Nephron progenitor cell (in vitro differentiated cells): ENCODE measurements at regions not wholly inside any gene's neighbourhood (a gene's known extent, or its start where the extent isn't known, plus 50 kb on each side); places are given as distances from the start of the nearest gene placed in this dataset.

Experiments used
- DNase-seq: peaks from one replicate; pipeline ENCODE4 v3.0.0; 2021
- H3K27ac Mint-ChIP-seq: 2 replicates; pipeline ENCODE4 v1.8.0; 2021; ENCODE audit warnings: mild to moderate bottlenecking, moderate library complexity, mixed read lengths
- H3K27me3 Mint-ChIP-seq: 2 replicates; pipeline ENCODE4 v1.8.0; 2021; ENCODE audit warnings: mild to moderate bottlenecking, low read depth, mixed read lengths; ENCODE audit not compliant: poor library complexity
- H3K36me3 Mint-ChIP-seq: 2 replicates; pipeline ENCODE4 v1.8.0; 2021; ENCODE audit warnings: low read depth, mixed read lengths
- H3K4me1 Mint-ChIP-seq: 2 replicates; pipeline ENCODE4 v1.8.0; 2021; ENCODE audit warnings: mixed read lengths
- H3K4me3 Mint-ChIP-seq: 2 replicates; pipeline ENCODE4 v1.8.0; 2021; ENCODE audit warnings: mild to moderate bottlenecking, moderate library complexity, mixed read lengths
- H3K9me3 Mint-ChIP-seq: 2 replicates; pipeline ENCODE4 v1.8.0; 2021; ENCODE audit warnings: mild to moderate bottlenecking, moderate library complexity, mixed read lengths
- CTCF ChIP-seq: fragments of 200-600 bp; sonication (generic); IDR thresholded peaks from 2 replicates; pipeline ENCODE4 v1.5.0; 2021; ENCODE audit warnings: antibody characterized with exemption

DNA sequence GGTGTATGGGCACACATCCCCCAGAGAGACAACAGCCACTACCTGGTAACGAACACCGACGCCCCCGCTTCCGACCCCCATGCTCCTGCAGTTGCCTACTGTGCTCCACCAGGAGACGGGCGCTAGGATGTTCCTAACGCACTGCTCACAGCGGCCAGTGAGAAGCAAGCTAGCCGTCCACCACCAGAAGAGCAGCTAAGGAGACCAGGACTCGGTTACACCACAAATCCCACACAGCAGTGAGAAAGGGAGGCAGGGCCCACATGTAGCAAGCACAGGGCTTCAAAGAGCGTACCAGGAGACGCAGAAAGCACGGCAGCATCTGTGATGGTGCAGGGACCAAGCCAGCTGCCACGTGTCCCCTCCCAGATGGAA is 117.0 kb downstream of the NCOR2 start:
- Mint-ChIP-seq H3K4me1 (peaks cover 52% of the 10 kb centered on the region), H3K27ac (no peak overlapping the region), H3K9me3 (no peaks in the 10 kb centered on the region), H3K36me3 (peaks cover 10% of the 10 kb centered on the region), H3K4me3 (no peak overlapping the region), H3K27me3 (peaks cover 9% of the 10 kb centered on the region)
- no peak for TF ChIP-seq CTCF
- no peak for DNase-seq

DNA sequence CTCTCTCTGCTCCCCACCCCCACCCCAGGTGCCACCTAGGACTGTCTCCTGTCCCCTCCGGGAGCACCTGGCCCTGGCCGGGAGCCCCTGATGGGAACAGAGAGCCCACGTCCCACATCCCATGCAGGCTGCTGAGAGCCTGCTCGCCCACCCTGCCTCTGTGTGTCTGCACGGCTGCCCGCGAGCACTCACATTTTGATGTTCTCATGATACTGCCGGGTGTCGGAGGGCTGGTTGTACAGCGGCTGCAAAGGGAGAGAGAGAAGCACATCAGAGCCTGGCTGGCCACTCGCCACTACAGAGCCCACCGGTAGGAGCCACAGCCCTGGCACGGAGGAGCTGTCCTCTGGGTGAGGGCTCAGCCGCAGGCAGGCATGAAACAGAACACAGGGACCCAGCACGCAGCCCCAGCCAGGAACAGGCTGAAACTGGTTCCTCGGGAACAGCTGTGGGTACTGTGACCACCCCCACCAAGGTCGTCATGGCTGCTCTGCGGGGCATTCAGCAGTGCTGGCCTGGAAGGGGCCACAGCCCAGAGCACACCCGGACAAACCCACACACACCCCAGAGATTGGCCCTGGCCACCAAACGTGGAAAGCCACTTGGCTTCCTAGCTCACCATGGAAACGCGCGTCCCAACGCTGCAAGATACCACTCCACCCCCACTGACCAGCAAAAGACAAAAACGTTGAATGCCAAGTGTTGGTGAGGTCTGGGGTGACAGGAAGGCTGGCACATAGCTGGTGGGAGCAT is 117.6 kb downstream of the NCOR2 start:
- TF ChIP-seq CTCF: no peak
- Mint-ChIP-seq H3K27ac (peak overlapping the region; percentile 86), H3K4me1 (peaks cover 51% of the 10 kb centered on the region), H3K36me3 (peaks cover 10% of the 10 kb centered on the region), H3K27me3 (peaks cover 6% of the 10 kb centered on the region), H3K9me3 (no peaks in the 10 kb centered on the region), H3K4me3 (no peak overlapping the region)
- no peak for DNase-seq

DNA sequence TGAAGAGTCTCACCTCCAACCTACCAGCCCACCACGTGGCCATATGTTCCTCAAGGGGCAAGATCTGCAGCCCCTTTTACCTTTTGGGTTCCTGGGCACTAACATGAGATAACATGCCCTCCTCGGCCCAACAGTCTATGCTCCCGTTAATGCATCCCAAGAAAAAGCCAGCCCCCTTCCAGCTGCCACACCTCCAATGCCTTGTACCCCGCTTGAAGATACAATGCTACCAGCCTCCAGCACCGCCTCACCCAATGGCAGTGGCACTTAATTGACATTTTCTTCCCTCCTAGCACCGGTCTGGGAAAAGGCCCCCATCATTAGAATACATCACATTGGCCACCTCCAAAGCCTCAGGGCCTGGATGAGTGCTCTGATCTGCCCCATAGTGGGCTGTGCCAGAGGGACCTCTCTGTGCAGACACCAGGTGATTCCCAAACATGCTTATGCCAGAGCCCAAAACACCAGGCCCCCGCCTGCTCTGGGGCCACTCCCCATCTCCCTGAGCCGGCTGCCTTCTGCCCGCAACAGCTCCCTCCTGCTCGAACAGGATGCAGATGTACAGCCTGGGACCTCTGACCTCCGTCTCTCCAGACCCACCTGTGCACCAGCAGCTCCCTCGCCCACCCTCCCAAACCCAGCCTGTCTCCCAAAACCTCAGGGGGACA is 118.3 kb downstream of the NCOR2 start:
- no peak overlapping the region for H3K4me3 Mint-ChIP-seq
- H3K4me1 Mint-ChIP-seq: peaks cover 51% of the 10 kb centered on the region
- no peak for TF ChIP-seq CTCF

DNA sequence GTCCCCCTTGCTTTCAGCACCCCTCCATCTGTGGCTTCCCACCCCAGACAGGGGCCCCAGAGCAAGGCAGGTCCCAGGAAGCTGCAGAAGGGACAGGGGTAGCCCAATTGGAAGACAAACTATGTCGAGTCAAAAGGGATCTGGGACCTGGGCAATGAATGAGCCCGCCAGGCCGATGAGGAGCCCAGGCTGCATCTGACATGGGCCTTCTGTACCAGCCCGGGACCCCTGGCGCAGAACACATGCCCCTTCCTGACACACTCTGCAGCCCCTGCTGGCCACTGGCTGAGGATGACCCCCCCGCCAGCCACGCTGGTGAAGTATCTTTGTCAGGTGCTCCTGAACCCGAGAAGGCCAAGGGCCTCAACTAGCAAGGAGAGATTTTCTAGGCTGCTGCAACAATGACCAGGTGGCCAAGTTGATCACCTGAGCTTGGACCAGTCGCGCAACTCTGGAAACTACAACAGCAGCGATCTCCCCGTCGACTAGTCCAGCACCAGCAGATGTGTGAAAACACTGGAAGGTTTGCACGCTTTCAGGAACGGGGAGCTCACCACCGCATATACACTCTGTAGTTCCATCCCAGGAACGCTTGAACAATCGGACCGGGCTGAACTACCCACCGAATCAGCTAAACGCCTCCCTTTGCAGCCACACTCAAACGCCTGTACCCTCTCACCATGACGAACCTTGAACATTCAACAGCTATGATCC is 119.0 kb downstream of the NCOR2 start:
- H3K4me1 Mint-ChIP-seq: peaks cover 48% of the 10 kb centered on the region
- peaks cover 15% of the 10 kb centered on the region for H3K36me3 Mint-ChIP-seq
- H3K27ac Mint-ChIP-seq: peak overlapping the region; percentile 30
- no peak overlapping the region for H3K4me3 Mint-ChIP-seq
- no peak for TF ChIP-seq CTCF
- H3K9me3 Mint-ChIP-seq: no peaks in the 10 kb centered on the region
- H3K27me3 Mint-ChIP-seq: peaks cover 8% of the 10 kb centered on the region
- no peak for DNase-seq

More for the DNA sequence above, 118.3 kb downstream of the NCOR2 start:
- H3K27ac Mint-ChIP-seq: peak overlapping the region; percentile 30
- H3K36me3 Mint-ChIP-seq: peaks cover 11% of the 10 kb centered on the region
- DNase-seq: no peak
- no peaks in the 10 kb centered on the region for H3K9me3 Mint-ChIP-seq
- peaks cover 6% of the 10 kb centered on the region for H3K27me3 Mint-ChIP-seq

- no peaks in the 10 kb centered on the region for H3K9me3 Mint-ChIP-seq
These were observed 121.0 kb downstream of the NCOR2 start for GRCh38 chr12:124446364-124446763.

More at GRCh38 chr12:124446364-124446763, 121.0 kb downstream of the NCOR2 start:
- peaks cover 52% of the 10 kb centered on the region for H3K4me1 Mint-ChIP-seq
- H3K36me3 Mint-ChIP-seq: peaks cover 29% of the 10 kb centered on the region
- H3K27me3 Mint-ChIP-seq: peaks cover 8% of the 10 kb centered on the region
- peak overlapping the region; percentile 53 for H3K27ac Mint-ChIP-seq
- DNase-seq: no peak
- H3K4me3 Mint-ChIP-seq: no peak overlapping the region
- TF ChIP-seq CTCF: no peak
